SK-N-MC (cell line): ENCODE measurements at regions not wholly inside any gene's neighbourhood (a gene's known extent, or its start where the extent isn't known, plus 50 kb on each side); places are given as distances from the start of the nearest gene placed in this dataset.

ENCODE experiments used
- EZH2 ChIP-seq: fragments of 200-600 bp; sonication (generic); IDR thresholded peaks from one replicate; pipeline ENCODE4 v1.6.1; 2017; ENCODE audit warnings: antibody characterized with exemption
- POLR2AphosphoS5 ChIP-seq: IDR thresholded peaks from 2 replicates; pipeline ENCODE4 v1.6.1; 2012; ENCODE audit warnings: mild to moderate bottlenecking, low read depth, low read length, borderline replicate concordance

DNA sequence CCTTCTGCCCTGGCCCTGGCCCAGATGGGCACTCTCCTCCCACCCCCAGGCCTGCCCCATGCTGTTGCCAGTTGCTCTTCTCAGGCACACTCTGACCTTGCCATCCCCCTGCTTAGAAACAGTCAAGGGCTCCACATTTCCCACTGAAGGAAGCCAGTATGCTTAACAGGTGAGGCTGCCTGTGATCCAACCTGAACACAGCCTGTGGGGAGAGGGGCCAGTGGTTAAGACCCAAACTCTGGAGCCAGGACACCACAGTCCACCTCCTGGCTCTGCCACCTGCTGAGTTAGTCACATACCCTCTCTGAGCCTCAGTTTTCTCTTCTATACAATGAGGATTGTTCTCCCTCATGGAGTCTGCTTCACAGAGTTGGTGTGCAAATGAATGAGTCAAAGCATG is 526.9 kb downstream of the MATN1 start:
- TF ChIP-seq EZH2 (no peak), POLR2AphosphoS5 (no peak)
